Smooth muscle cell (in vitro differentiated cells): ENCODE measurements at regions not wholly inside any gene's neighbourhood (a gene's known extent, or its start where the extent isn't known, plus 50 kb on each side); places are given as distances from the start of the nearest gene placed in this dataset.

Experiments
- DNase-seq: peaks from one replicate; lab custom pipeline; 2025; ENCODE audit not compliant: unreplicated experiment; lab: John Stamatoyannopoulos, UW
- H2AFZ ChIP-seq: fragments of 200-600 bp; sonication (generic); 2 replicates; pipeline ENCODE4 v1.6.0; 2016; ENCODE audit warnings: antibody characterized with exemption, low read depth, mild to moderate bottlenecking
- H3F3A ChIP-seq: fragments of 200-600 bp; sonication (generic); 2 replicates; pipeline ENCODE4 v1.6.0; 2017; ENCODE audit warnings: antibody characterized with exemption, low read depth
- H3K27ac ChIP-seq: fragments of 200-600 bp; sonication (generic); 2 replicates; pipeline ENCODE4 v1.5.1; 2016; ENCODE audit warnings: low read depth, mild to moderate bottlenecking
- H3K27me3 ChIP-seq: fragments of 200-600 bp; sonication (generic); 2 replicates; pipeline ENCODE4 v1.6.1; 2016; ENCODE audit warnings: low read depth, mild to moderate bottlenecking
- H3K36me3 ChIP-seq: fragments of 200-600 bp; sonication (generic); 2 replicates; pipeline ENCODE4 v1.5.1; 2016; ENCODE audit warnings: low read depth
- H3K4me1 ChIP-seq: fragments of 200-600 bp; sonication (generic); 2 replicates; pipeline ENCODE4 v1.5.1; 2016; ENCODE audit warnings: low read depth
- H3K4me2 ChIP-seq: fragments of 200-600 bp; sonication (generic); 2 replicates; pipeline ENCODE4 v1.6.0; 2016; ENCODE audit warnings: mild to moderate bottlenecking
- H3K4me3 ChIP-seq: fragments of 200-600 bp; sonication (generic); 2 replicates; pipeline ENCODE4 v1.5.1; 2016; ENCODE audit warnings: mild to moderate bottlenecking
- H3K79me2 ChIP-seq: fragments of 200-600 bp; sonication (generic); 2 replicates; pipeline ENCODE4 v1.6.0; 2016; ENCODE audit warnings: low read depth, mild to moderate bottlenecking
- H3K9ac ChIP-seq: fragments of 200-600 bp; sonication (generic); 2 replicates; pipeline ENCODE4 v1.6.0; 2016; ENCODE audit warnings: low read depth
- H3K9me3 ChIP-seq: fragments of 200-600 bp; sonication (generic); replicated peaks from 2 replicates; pipeline ENCODE4 v1.5.1; 2016; ENCODE audit warnings: low read depth
- H4K20me1 ChIP-seq: fragments of 200-600 bp; sonication (generic); 2 replicates; pipeline ENCODE4 v1.6.0; 2016; ENCODE audit warnings: low read depth
- WGBS: methylation state at CpG from one replicate; pipeline ENCODE4 v1.1.7; 2016; ENCODE audit warnings: low lambda C conversion rate; 5-methylcytosine and 5-hydroxymethylcytosine counted together
- TF ChIP-seq, protein P1 (sequence below): fragments of 200-600 bp; sonication (generic); IDR thresholded peaks from 2 replicates; pipeline ENCODE4 v1.5.1; 2017; ENCODE audit warnings: borderline replicate concordance, mild to moderate bottlenecking, antibody characterized with exemption; ENCODE audit not compliant: insufficient read depth, poor library complexity, severe bottlenecking

DNA sequence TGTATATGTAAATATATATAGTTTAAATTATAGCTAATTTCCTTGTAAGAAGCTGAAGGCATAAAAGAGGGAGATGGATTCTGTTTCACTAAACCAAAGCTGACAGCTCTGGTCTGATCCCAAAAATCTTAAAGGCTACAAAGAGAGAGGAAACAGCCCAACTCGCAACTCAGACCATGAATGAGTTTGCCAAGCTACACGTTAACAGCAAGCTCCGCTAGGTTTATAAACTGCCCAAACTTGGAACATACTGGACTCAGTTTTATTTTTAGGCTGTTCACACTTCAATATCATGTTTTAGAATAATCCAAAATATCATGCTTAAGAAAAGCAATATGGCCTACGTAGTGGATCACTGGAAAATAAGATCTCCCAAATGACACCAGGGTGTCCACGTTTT lies 318.3 kb upstream of the RPS23 start:
- TF ChIP-seq, protein P1, sequence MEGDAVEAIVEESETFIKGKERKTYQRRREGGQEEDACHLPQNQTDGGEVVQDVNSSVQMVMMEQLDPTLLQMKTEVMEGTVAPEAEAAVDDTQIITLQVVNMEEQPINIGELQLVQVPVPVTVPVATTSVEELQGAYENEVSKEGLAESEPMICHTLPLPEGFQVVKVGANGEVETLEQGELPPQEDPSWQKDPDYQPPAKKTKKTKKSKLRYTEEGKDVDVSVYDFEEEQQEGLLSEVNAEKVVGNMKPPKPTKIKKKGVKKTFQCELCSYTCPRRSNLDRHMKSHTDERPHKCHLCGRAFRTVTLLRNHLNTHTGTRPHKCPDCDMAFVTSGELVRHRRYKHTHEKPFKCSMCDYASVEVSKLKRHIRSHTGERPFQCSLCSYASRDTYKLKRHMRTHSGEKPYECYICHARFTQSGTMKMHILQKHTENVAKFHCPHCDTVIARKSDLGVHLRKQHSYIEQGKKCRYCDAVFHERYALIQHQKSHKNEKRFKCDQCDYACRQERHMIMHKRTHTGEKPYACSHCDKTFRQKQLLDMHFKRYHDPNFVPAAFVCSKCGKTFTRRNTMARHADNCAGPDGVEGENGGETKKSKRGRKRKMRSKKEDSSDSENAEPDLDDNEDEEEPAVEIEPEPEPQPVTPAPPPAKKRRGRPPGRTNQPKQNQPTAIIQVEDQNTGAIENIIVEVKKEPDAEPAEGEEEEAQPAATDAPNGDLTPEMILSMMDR = no peak

DNA sequence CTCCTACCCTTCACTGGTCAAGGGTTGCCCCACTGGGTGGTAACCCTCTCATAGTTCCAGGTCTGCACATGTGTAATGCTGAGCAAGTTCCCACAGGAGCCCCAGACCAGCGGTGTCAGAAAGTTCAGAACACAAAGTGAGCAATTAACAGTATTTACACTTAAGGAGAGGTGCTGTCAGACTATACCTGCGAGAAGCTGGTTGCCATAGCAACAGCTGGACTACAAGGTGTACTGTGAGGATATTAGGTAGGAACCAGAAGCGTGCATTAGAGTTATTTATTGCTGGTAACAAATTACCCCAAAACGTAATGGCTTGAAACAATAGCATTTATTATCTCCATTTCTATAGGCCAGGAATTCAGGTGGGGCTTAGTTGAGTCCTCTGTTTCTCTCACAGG lies 317.0 kb upstream of the RPS23 start:
- Histone ChIP-seq H3K27ac (no peak overlapping the region), H3K36me3 (no peaks in the 10 kb centered on the region), H3K4me3 (no peak overlapping the region), H3K27me3 (no peaks in the 10 kb centered on the region), H3K9me3 (no peaks in the 10 kb centered on the region), H4K20me1 (no peaks in the 10 kb centered on the region), H3K79me2 (no peaks in the 10 kb centered on the region), H3K4me2 (no peak overlapping the region), H2AFZ (no peak overlapping the region), H3F3A (peaks cover 7% of the 10 kb centered on the region), H3K4me1 (peaks cover 12% of the 10 kb centered on the region), H3K9ac (no peak overlapping the region)
- no peak for DNase-seq
- TF ChIP-seq, protein P1 = no peak
- 79% methylated on average over 4 of the region's 4 CpGs for WGBS

More for the DNA sequence above, 318.3 kb upstream of the RPS23 start:
- no peaks in the 10 kb centered on the region for H4K20me1 ChIP-seq
- H3K4me1 ChIP-seq = peaks cover 12% of the 10 kb centered on the region
- no peak overlapping the region for H3K4me2 ChIP-seq
- H3K4me3 ChIP-seq = no peak overlapping the region
- H3K9ac ChIP-seq = no peak overlapping the region
- no peak for DNase-seq
- no peaks in the 10 kb centered on the region for H3K79me2 ChIP-seq
- no peaks in the 10 kb centered on the region for H3K9me3 ChIP-seq
- no peaks in the 10 kb centered on the region for H3K36me3 ChIP-seq
- H3K27ac ChIP-seq = no peak overlapping the region
- H2AFZ ChIP-seq = no peak overlapping the region
- no peaks in the 10 kb centered on the region for H3K27me3 ChIP-seq
- H3F3A ChIP-seq = peaks cover 7% of the 10 kb centered on the region
- over 99% methylated on average over 5 of the region's 5 CpGs for WGBS

DNA sequence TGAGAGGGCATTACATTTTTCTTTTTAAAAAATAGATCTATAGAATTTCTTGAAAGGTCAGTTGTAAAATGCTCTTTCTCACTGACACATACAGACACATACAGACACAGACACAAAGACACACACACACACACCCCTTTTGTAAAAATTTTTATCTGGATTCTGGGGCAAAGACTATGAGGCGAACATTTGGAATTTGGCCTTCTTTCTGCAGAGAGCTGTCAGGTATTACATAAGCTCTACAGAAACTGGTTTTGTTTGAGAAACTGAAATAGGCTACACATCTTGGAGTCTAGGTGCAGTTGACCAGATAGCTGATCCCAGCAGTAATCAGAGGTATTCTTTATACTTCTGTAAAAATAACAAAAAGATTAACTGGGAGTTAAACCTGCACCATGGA lies 315.9 kb upstream of the RPS23 start:
- Histone ChIP-seq H3K9me3 (no peaks in the 10 kb centered on the region), H3K36me3 (no peaks in the 10 kb centered on the region), H3K27me3 (no peaks in the 10 kb centered on the region), H3F3A (peaks cover 7% of the 10 kb centered on the region), H3K4me2 (peak overlapping the region; percentile 65), H4K20me1 (no peaks in the 10 kb centered on the region), H3K9ac (peak overlapping the region; percentile 71), H3K79me2 (no peaks in the 10 kb centered on the region), H3K4me3 (no peak overlapping the region), H3K4me1 (peaks cover 12% of the 10 kb centered on the region), H3K27ac (peak overlapping the region; percentile 91), H2AFZ (no peak overlapping the region)
- no peak for DNase-seq
- WGBS = 43% methylated on average over 1 of the region's 1 CpG
- TF ChIP-seq, protein P1 = no peak

DNA sequence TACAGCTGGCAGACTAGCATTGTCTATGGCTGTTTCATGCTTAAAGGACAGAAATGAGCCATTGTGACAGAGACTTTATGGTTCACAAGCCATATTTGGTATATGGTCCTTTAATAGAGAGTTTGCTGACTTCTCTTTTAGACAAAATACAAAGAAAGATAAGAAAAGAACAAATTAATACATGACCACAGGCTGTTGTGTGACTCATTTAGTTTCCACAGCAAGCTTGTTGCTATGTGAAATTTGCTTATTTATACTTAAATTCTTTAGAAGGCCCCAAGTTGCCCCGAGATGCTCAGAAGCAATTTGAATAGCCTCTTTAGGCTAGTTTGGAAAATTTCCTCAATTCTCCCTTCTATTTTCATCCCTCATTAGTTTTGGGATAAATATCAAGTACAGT lies 315.3 kb upstream of the RPS23 start:
- Histone ChIP-seq H3K4me1 (peaks cover 12% of the 10 kb centered on the region), H3K9ac (peak overlapping the region; percentile 71), H3F3A (peaks cover 7% of the 10 kb centered on the region), H2AFZ (peak overlapping the region; percentile 45), H3K4me2 (peak overlapping the region; percentile 65), H4K20me1 (no peaks in the 10 kb centered on the region), H3K79me2 (no peaks in the 10 kb centered on the region), H3K9me3 (no peaks in the 10 kb centered on the region), H3K27ac (peak overlapping the region; percentile 91), H3K4me3 (no peak overlapping the region), H3K36me3 (no peaks in the 10 kb centered on the region), H3K27me3 (no peaks in the 10 kb centered on the region)
- WGBS = 22% methylated on average over 1 of the region's 1 CpG
- DNase-seq = no peak
- TF ChIP-seq, protein P1 = no peak
